T-helper 1 cell treated with Interleukin-12 subunit alpha and Interleukin-12 subunit beta and Interleukin-4 antibody, amounts not matched to agents 30 ng/mL and 1 ng/mL, for 36 hours (primary cell): ENCODE measurements at regions not wholly inside any gene's neighbourhood (a gene's known extent, or its start where the extent isn't known, plus 50 kb on each side); places are given as distances from the start of the nearest gene placed in this dataset.
"Not testable (repeated sequence)": the region's sequence is repeated elsewhere in the genome, so short reads cannot be mapped to it uniquely, and the experiment has no call there.

ENCODE experiments used
- intact Hi-C: fragments of 100-400 bp; cut with micrococcal nuclease; formaldehyde crosslinking; loops from one replicate; pipeline ENCODE4 v1.15.1; 2024

GRCh38 chr2:120528693-120529076 is 182.7 kb downstream of the INHBB start:
- intact Hi-C loops, result loop anchor here (10.0 kb wide), 1 partner anchor 184 kb away; the partner anchor contains the start of gene INHBB

GRCh38 chr2:120530781-120531180 is 184.8 kb downstream of the INHBB start:
- intact Hi-C loops, result no loop called here

GRCh38 chr2:120531365-120531764 is 185.4 kb downstream of the INHBB start:
- intact Hi-C loops, result no loop called here

- intact Hi-C loops, result no loop called here
Measured at GRCh38 chr2:120531863-120532600, 186.1 kb downstream of the INHBB start.

GRCh38 chr2:120533625-120534024 is 187.7 kb downstream of the INHBB start:
- intact Hi-C loops, result no loop called here

- intact Hi-C loops, result no loop called here
Measured at GRCh38 chr2:120534457-120534856, 188.5 kb downstream of the INHBB start.

GRCh38 chr2:120535081-120535480 is 189.1 kb downstream of the INHBB start:
- intact Hi-C loops, result no loop called here

- intact Hi-C loops, result no loop called here
Measured at GRCh38 chr2:120536141-120536540, 190.2 kb downstream of the INHBB start.

GRCh38 chr2:120538691-120539423 is 192.9 kb downstream of the INHBB start:
- intact Hi-C loops, result no loop called here

- intact Hi-C loops, result no loop called here
Measured at GRCh38 chr2:120539424-120539936, 193.5 kb downstream of the INHBB start.

GRCh38 chr2:120539937-120540718 is 194.2 kb downstream of the INHBB start:
- intact Hi-C loops, result no loop called here

GRCh38 chr2:120540719-120541552 is 194.7 kb upstream of the GLI2 start:
- intact Hi-C loops, result no loop called here

- intact Hi-C loops, result no loop called here
Measured at GRCh38 chr2:120541553-120541932, 194.1 kb upstream of the GLI2 start.

- intact Hi-C loops, result no loop called here
Measured at GRCh38 chr2:120541972-120542670, 193.5 kb upstream of the GLI2 start.

GRCh38 chr2:120542911-120543527 is 192.6 kb upstream of the GLI2 start:
- intact Hi-C loops, result no loop called here

- intact Hi-C loops, result no loop called here
Measured at GRCh38 chr2:120543899-120544298, 191.8 kb upstream of the GLI2 start.

- intact Hi-C loops, result no loop called here
Measured at GRCh38 chr2:120544522-120544921, 191.1 kb upstream of the GLI2 start.

GRCh38 chr2:120545007-120545406 is 190.7 kb upstream of the GLI2 start:
- intact Hi-C loops, result not testable (repeated sequence)

- intact Hi-C loops, result no loop called here
Measured at GRCh38 chr2:120545521-120546047, 190.1 kb upstream of the GLI2 start.
